ENCODE measurements at regions not wholly inside any gene's neighbourhood (a gene's known extent, or its start where the extent isn't known, plus 50 kb on each side); places are given as distances from the start of the nearest gene placed in this dataset.

GRCh38 chr13:38417241-38417640 is 67.6 kb downstream of the UFM1 start (continued):
- TF ChIP-seq, protein P1, sequence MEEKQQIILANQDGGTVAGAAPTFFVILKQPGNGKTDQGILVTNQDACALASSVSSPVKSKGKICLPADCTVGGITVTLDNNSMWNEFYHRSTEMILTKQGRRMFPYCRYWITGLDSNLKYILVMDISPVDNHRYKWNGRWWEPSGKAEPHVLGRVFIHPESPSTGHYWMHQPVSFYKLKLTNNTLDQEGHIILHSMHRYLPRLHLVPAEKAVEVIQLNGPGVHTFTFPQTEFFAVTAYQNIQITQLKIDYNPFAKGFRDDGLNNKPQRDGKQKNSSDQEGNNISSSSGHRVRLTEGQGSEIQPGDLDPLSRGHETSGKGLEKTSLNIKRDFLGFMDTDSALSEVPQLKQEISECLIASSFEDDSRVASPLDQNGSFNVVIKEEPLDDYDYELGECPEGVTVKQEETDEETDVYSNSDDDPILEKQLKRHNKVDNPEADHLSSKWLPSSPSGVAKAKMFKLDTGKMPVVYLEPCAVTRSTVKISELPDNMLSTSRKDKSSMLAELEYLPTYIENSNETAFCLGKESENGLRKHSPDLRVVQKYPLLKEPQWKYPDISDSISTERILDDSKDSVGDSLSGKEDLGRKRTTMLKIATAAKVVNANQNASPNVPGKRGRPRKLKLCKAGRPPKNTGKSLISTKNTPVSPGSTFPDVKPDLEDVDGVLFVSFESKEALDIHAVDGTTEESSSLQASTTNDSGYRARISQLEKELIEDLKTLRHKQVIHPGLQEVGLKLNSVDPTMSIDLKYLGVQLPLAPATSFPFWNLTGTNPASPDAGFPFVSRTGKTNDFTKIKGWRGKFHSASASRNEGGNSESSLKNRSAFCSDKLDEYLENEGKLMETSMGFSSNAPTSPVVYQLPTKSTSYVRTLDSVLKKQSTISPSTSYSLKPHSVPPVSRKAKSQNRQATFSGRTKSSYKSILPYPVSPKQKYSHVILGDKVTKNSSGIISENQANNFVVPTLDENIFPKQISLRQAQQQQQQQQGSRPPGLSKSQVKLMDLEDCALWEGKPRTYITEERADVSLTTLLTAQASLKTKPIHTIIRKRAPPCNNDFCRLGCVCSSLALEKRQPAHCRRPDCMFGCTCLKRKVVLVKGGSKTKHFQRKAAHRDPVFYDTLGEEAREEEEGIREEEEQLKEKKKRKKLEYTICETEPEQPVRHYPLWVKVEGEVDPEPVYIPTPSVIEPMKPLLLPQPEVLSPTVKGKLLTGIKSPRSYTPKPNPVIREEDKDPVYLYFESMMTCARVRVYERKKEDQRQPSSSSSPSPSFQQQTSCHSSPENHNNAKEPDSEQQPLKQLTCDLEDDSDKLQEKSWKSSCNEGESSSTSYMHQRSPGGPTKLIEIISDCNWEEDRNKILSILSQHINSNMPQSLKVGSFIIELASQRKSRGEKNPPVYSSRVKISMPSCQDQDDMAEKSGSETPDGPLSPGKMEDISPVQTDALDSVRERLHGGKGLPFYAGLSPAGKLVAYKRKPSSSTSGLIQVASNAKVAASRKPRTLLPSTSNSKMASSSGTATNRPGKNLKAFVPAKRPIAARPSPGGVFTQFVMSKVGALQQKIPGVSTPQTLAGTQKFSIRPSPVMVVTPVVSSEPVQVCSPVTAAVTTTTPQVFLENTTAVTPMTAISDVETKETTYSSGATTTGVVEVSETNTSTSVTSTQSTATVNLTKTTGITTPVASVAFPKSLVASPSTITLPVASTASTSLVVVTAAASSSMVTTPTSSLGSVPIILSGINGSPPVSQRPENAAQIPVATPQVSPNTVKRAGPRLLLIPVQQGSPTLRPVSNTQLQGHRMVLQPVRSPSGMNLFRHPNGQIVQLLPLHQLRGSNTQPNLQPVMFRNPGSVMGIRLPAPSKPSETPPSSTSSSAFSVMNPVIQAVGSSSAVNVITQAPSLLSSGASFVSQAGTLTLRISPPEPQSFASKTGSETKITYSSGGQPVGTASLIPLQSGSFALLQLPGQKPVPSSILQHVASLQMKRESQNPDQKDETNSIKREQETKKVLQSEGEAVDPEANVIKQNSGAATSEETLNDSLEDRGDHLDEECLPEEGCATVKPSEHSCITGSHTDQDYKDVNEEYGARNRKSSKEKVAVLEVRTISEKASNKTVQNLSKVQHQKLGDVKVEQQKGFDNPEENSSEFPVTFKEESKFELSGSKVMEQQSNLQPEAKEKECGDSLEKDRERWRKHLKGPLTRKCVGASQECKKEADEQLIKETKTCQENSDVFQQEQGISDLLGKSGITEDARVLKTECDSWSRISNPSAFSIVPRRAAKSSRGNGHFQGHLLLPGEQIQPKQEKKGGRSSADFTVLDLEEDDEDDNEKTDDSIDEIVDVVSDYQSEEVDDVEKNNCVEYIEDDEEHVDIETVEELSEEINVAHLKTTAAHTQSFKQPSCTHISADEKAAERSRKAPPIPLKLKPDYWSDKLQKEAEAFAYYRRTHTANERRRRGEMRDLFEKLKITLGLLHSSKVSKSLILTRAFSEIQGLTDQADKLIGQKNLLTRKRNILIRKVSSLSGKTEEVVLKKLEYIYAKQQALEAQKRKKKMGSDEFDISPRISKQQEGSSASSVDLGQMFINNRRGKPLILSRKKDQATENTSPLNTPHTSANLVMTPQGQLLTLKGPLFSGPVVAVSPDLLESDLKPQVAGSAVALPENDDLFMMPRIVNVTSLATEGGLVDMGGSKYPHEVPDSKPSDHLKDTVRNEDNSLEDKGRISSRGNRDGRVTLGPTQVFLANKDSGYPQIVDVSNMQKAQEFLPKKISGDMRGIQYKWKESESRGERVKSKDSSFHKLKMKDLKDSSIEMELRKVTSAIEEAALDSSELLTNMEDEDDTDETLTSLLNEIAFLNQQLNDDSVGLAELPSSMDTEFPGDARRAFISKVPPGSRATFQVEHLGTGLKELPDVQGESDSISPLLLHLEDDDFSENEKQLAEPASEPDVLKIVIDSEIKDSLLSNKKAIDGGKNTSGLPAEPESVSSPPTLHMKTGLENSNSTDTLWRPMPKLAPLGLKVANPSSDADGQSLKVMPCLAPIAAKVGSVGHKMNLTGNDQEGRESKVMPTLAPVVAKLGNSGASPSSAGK (IDR thresholded peaks at IDR 0.05): no peak
- TF ChIP-seq PBX2 (CRISPR knock-in tag; IDR thresholded peaks at IDR 0.05; ENCODE audit: low read depth): no peak
- no peak for TF ChIP-seq PBX2 (tag; conservative IDR thresholded peaks at IDR 0.05; ENCODE audit: low read depth)
- no peak for TF ChIP-seq GTF3C2 (IDR thresholded peaks at IDR 0.05; ENCODE audit: borderline replicate concordance, extremely low read depth, insufficient read length)
- no peak for TF ChIP-seq PPARD (CRISPR knock-in tag; IDR thresholded peaks at IDR 0.05)
- no peak for TF ChIP-seq BACH1 (tag; IDR thresholded peaks at IDR 0.05)
- no peak for TF ChIP-seq ZNF766 (CRISPR knock-in tag; conservative IDR thresholded peaks at IDR 0.05)
- TF ChIP-seq, protein P2, sequence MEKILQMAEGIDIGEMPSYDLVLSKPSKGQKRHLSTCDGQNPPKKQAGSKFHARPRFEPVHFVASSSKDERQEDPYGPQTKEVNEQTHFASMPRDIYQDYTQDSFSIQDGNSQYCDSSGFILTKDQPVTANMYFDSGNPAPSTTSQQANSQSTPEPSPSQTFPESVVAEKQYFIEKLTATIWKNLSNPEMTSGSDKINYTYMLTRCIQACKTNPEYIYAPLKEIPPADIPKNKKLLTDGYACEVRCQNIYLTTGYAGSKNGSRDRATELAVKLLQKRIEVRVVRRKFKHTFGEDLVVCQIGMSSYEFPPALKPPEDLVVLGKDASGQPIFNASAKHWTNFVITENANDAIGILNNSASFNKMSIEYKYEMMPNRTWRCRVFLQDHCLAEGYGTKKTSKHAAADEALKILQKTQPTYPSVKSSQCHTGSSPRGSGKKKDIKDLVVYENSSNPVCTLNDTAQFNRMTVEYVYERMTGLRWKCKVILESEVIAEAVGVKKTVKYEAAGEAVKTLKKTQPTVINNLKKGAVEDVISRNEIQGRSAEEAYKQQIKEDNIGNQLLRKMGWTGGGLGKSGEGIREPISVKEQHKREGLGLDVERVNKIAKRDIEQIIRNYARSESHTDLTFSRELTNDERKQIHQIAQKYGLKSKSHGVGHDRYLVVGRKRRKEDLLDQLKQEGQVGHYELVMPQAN (IDR thresholded peaks at IDR 0.05; ENCODE audit: borderline replicate concordance): no peak
- TF ChIP-seq ZNF311 (CRISPR knock-in tag; IDR thresholded peaks at IDR 0.05): no peak
